HepG2 (cell line): ENCODE measurements at regions not wholly inside any gene's neighbourhood (a gene's known extent, or its start where the extent isn't known, plus 50 kb on each side); places are given as distances from the start of the nearest gene placed in this dataset.

ENCODE experiments used
- ARID2 ChIP-seq: sonication (generic); formaldehyde crosslinking; IDR thresholded peaks from 2 replicates; pipeline ENCODE4 v1.8.1; 2022; ENCODE audit warnings: mild to moderate bottlenecking, missing genetic modification reagents, borderline replicate concordance
- BCL3 ChIP-seq: sonication (generic); formaldehyde crosslinking; IDR thresholded peaks from 2 replicates; pipeline ENCODE4 v1.5.1; 2020; ENCODE audit warnings: mild to moderate bottlenecking, missing genetic modification reagents, moderate library complexity
- BORCS8-MEF2B ChIP-seq: sonication (generic); formaldehyde crosslinking; IDR thresholded peaks from 2 replicates; pipeline ENCODE4 v1.8.0; 2022; ENCODE audit warnings: mild to moderate bottlenecking, missing genetic modification reagents
- FLYWCH1 ChIP-seq: sonication (generic); formaldehyde crosslinking; IDR thresholded peaks from 2 replicates; pipeline ENCODE4 v1.8.1; 2023; ENCODE audit warnings: mild to moderate bottlenecking, missing genetic modification reagents
- HMGXB4 ChIP-seq, 2 experiments: sonication (generic) in 1 of 2; formaldehyde crosslinking in 1 of 2; IDR thresholded peaks; 2 replicates each; pipeline versions ENCODE4 v1.4.0 to v1.6.1; 2018 to 2020; ENCODE audit warnings: missing genetic modification reagents in 2 of 2, borderline replicate concordance in 1 of 2, low read depth in 1 of 2, mild to moderate bottlenecking in 1 of 2, missing biosample characterization in 1 of 2
- NR1H2 ChIP-seq: sonication (generic); formaldehyde crosslinking; IDR thresholded peaks from 2 replicates; pipeline ENCODE4 v1.8.1; 2022; ENCODE audit warnings: low read depth, missing genetic modification reagents, borderline replicate concordance
- PLSCR1 ChIP-seq: sonication (generic); formaldehyde crosslinking; IDR thresholded peaks from 2 replicates; pipeline ENCODE4 v1.5.0; 2020; ENCODE audit warnings: missing genetic modification reagents, mild to moderate bottlenecking, borderline replicate concordance
- SRSF4 ChIP-seq: fragments of 200-400 bp; formaldehyde crosslinking; IDR thresholded peaks from one replicate; pipeline ENCODE4 v1.6.1; 2018; ENCODE audit warnings: mild to moderate bottlenecking, low read depth, low read length, moderate library complexity; ENCODE audit not compliant: poor library complexity, severe bottlenecking
- SRY ChIP-seq: sonication (generic); formaldehyde crosslinking; IDR thresholded peaks from 2 replicates; pipeline ENCODE4 v1.8.0; 2022; ENCODE audit warnings: mild to moderate bottlenecking, missing genetic modification reagents
- ZBTB25 ChIP-seq: IDR thresholded peaks from 2 replicates; pipeline ENCODE4 v1.6.1; 2018; ENCODE audit warnings: missing genetic modification reagents
- ZC3H4 ChIP-seq: sonication (generic); formaldehyde crosslinking; IDR thresholded peaks from 2 replicates; pipeline ENCODE4 v1.4.0; 2020; ENCODE audit warnings: missing genetic modification reagents, borderline replicate concordance
- ZMAT3 ChIP-seq: sonication (generic); formaldehyde crosslinking; conservative IDR thresholded peaks from 2 replicates; pipeline ENCODE4 v1.7.0; 2021; ENCODE audit warnings: missing genetic modification reagents
- ZNF207 ChIP-seq: fragments of 450-650 bp; IDR thresholded peaks from 2 replicates; pipeline ENCODE4 v1.6.1; 2016; ENCODE audit warnings: antibody characterized with exemption, borderline replicate concordance
- ZNF225 ChIP-seq: sonication (generic); formaldehyde crosslinking; IDR thresholded peaks from 2 replicates; pipeline ENCODE4 v1.4.0; 2020; ENCODE audit warnings: mild to moderate bottlenecking, missing genetic modification reagents
- ZNF484 ChIP-seq: sonication (generic); formaldehyde crosslinking; IDR thresholded peaks from 2 replicates; pipeline ENCODE4 v1.5.1; 2020; ENCODE audit warnings: mild to moderate bottlenecking, low read depth, missing genetic modification reagents, borderline replicate concordance
- ZNF687 ChIP-seq: sonication (generic); formaldehyde crosslinking; IDR thresholded peaks from 2 replicates; pipeline ENCODE4 v1.5.1; 2020; ENCODE audit warnings: mild to moderate bottlenecking, missing genetic modification reagents, moderate library complexity
- ZNF720 ChIP-seq: sonication (generic); formaldehyde crosslinking; IDR thresholded peaks from 2 replicates; pipeline ENCODE4 v1.4.0; 2020; ENCODE audit warnings: missing genetic modification reagents
- ZNF766 ChIP-seq: sonication (generic); formaldehyde crosslinking; IDR thresholded peaks from 2 replicates; pipeline ENCODE4 v1.5.0; 2020; ENCODE audit warnings: missing genetic modification reagents, borderline replicate concordance

- TF ChIP-seq ZNF484 (CRISPR knock-in tag) (no peak), ZNF687 (CRISPR knock-in tag) (no peak), ZNF766 (CRISPR knock-in tag) (no peak), ARID2 (CRISPR knock-in tag) (no peak), PLSCR1 (CRISPR knock-in tag) (no peak), BORCS8-MEF2B (no peak), SRY (CRISPR knock-in tag) (no peak), ZC3H4 (CRISPR knock-in tag) (no peak), FLYWCH1 (no peak), NR1H2 (CRISPR knock-in tag) (no peak), HMGXB4 (CRISPR knock-in tag; IDR thresholded peaks at IDR 0.05; ENCODE audit: borderline replicate concordance in 1 of 2, low read depth in 1 of 2) (no peak), ZNF720 (CRISPR knock-in tag) (no peak), ZMAT3 (CRISPR knock-in tag) (no peak), ZNF225 (CRISPR knock-in tag) (no peak), ZNF207 (no peak), BCL3 (CRISPR knock-in tag) (no peak), ZBTB25 (CRISPR knock-in tag) (0 out of 2 replicates have a peak, but pooled peaks have one; percentile 47), SRSF4 (no peak)
Observed at GRCh38 chr2:163943403-163944346, 207.9 kb upstream of the FIGN start (continued).
